ENCODE measurements at regions not wholly inside any gene's neighbourhood (a gene's known extent, or its start where the extent isn't known, plus 50 kb on each side); places are given as distances from the start of the nearest gene placed in this dataset.

DNA sequence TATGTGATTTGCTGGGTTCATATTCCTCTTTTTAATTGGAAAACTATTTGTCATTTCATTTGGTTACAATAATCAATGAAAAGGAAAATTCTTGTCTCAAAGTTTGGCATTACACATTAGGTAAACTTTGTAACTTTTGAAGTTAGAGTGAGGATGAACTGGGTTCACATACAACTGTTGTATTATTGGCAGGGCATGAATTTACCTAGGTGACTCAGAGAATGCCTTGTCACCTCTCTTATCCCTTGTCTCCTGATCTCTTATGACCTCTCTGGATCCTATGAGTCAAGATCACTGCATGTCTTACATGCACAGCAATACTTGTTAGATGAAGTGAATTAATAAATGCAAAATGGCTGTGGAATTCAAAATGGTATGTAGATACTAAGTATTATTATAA, 563.4 kb upstream of the GCFC2 start:
- in situ Hi-C loops (cut with MboI; ENCODE audit: low sequenced_read_pairs), result no loop called here

GRCh38 chr2:76270096-76270710, 559.5 kb upstream of the GCFC2 start:
- in situ Hi-C loops (cut with MboI; ENCODE audit: low sequenced_read_pairs), result no loop called here

GRCh38 chr2:76268902-76269620, 558.3 kb upstream of the GCFC2 start:
- in situ Hi-C loops (cut with MboI; ENCODE audit: low sequenced_read_pairs), result no loop called here

GRCh38 chr2:76268484-76268883, 557.8 kb upstream of the GCFC2 start:
- in situ Hi-C loops (cut with MboI; ENCODE audit: low sequenced_read_pairs), result no loop called here

DNA sequence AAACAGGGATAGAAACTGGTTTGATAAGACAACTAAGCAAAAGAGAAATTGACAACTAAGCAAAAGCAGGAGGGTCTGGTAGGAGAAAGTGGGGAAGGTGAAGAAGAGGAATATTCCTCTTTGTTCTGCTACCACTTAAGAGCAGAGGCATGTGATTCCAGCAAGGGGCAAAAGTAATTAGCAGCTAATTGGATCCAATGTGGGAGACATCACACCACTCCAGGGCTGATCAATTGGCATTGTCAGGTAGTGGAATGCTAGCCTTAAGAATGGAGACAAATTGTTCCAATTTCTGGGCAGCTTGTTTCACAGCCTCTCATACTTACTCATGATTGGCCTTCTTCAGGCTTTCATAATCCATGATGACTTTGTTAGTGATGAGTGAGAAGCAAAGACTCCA, 547.1 kb upstream of the GCFC2 start:
- in situ Hi-C loops (cut with MboI; ENCODE audit: low sequenced_read_pairs), result no loop called here

DNA sequence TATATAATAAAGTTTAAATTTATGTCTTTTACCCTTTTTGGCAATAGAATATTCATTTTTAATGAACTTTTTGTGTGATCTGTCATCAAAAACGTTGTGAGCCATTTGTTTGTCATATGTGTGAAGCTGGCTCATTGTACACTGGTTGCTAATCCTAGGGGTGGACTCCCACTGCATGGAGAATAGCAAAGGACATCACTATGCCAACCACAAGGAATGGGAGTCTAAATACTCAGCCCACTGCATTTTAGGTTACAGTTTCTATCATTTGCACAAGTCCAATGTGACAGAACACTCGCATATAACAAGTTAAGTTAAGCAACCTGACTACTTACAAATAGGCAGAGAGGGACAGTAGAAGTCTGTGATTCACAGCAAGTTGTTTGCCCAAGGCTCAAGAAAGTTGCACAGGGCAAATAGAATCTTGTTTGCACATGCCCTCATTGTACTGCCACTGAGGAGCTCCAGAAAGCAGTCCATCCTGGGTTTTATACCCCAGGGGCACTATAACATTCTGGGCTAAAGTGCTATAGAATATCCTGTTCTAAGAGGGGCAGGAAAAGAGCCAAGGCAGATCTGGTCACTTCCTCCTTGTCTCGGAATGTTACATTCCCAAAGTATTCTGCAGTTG, 545.9 kb upstream of the GCFC2 start:
- in situ Hi-C loops (cut with MboI; ENCODE audit: low sequenced_read_pairs), result no loop called here

GRCh38 chr2:76252704-76253103, 542.0 kb upstream of the GCFC2 start:
- in situ Hi-C loops (cut with MboI; ENCODE audit: low sequenced_read_pairs), result no loop called here

DNA sequence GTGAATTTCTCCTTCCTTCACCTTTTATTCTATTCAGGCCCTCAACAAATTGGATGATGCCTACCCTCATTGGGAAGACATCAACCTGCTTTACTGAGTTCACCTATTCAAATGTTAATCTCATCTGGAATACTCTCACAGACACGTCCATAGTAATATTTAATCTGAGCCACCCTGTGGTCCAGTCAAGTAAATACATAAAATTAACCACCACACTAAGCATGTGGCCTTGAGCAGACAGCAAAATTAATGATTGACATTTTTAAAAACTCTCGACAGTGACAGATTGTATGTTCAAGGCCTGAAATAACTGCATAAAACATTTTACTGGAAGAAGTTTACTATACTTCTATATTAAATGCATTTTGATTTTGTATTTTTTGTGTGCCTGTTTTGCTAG, 540.6 kb upstream of the GCFC2 start:
- in situ Hi-C loops (cut with MboI; ENCODE audit: low sequenced_read_pairs), result no loop called here

DNA sequence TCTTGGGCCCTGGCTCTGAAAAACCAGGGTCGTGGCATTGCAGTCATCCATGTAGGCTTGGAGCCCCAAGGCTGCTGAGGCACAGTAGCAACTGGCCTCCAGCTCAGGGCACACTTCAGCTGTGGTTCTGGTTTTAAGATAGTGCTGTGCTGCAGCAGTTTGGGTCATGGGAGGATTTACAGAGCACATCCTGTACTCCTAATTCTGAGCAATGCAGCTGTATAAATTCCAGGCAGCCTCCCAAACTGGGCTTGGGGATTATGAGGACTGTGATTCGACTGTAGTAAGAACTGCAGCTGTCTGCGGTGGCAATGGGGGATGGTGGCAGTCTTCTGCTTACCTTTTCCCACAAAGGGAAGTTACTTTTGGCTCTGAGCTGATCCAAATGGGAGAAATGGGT, 536.3 kb upstream of the GCFC2 start:
- in situ Hi-C loops (cut with MboI; ENCODE audit: low sequenced_read_pairs), result no loop called here

- in situ Hi-C loops (cut with MboI; ENCODE audit: low sequenced_read_pairs), result loop anchor here (25.0 kb wide), 1 partner anchor 375 kb away; no protein-coding TSS in a partner anchor
Measured at GRCh38 chr2:76211991-76212985, 501.6 kb upstream of the GCFC2 start.

GRCh38 chr2:76210551-76210950, 499.8 kb upstream of the GCFC2 start:
- in situ Hi-C loops (cut with MboI; ENCODE audit: low sequenced_read_pairs), result loop anchor here (25.0 kb wide), 1 partner anchor 377 kb away; no protein-coding TSS in a partner anchor

DNA sequence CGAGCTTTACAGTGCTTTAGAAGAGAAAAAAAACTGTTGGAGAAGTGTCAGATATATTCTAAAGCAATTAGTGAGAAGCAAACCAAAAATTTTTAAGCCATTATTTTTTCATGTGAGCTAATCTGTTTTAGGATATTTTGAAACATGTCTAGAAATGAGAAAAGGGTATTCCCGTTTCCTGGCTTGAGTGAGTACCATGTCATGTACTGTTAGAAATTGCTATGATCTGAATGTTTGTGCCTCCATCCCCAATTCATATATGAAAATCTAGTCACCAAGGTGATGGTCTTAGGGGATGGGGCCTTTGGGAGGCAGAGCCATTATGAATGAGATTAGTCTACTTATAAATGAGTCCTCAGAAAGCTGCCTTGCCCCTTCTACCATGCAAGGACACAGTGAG, 493.3 kb upstream of the GCFC2 start:
- in situ Hi-C loops (cut with MboI; ENCODE audit: low sequenced_read_pairs), result loop anchor here (25.0 kb wide), 1 partner anchor 383 kb away; no protein-coding TSS in a partner anchor

GRCh38 chr2:76202866-76203265, 492.2 kb upstream of the GCFC2 start:
- in situ Hi-C loops (cut with MboI; ENCODE audit: low sequenced_read_pairs), result loop anchor here (25.0 kb wide), 1 partner anchor 384 kb away; no protein-coding TSS in a partner anchor

DNA sequence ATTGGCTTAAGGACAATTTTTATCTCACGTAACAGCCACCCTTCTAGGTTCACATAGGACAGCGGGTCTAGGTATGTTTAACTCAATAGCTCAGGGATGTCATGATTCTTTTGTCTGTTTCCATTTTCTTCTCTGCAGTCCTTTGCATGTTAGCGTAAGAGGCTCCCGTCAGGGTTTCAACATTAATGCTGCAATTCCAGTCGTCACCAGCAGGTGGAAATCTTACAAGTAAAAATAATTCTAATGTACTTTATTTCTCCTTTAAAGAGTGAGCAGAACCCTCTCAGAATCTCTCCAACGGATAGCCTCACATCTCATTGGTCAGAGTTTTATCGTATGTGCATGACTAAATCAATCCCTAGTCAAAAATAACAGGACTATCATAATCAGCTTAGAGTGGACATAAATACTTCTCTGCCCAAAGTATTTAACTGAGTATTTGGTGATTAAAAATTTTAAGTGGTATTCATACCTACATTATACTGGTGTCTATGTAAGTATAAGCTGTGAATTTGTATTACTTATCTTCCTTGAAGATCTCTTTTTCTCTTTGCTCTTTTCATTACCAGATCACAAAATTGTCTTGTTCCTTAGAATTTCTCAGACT, 487.2 kb upstream of the GCFC2 start:
- in situ Hi-C loops (cut with MboI; ENCODE audit: low sequenced_read_pairs), result no loop called here

- in situ Hi-C loops (cut with MboI; ENCODE audit: low sequenced_read_pairs), result no loop called here
Measured at GRCh38 chr2:76197428-76197827, 486.7 kb upstream of the GCFC2 start.

- in situ Hi-C loops (cut with MboI; ENCODE audit: low sequenced_read_pairs), result no loop called here
Measured at GRCh38 chr2:76194031-76194775, 483.5 kb upstream of the GCFC2 start.

DNA sequence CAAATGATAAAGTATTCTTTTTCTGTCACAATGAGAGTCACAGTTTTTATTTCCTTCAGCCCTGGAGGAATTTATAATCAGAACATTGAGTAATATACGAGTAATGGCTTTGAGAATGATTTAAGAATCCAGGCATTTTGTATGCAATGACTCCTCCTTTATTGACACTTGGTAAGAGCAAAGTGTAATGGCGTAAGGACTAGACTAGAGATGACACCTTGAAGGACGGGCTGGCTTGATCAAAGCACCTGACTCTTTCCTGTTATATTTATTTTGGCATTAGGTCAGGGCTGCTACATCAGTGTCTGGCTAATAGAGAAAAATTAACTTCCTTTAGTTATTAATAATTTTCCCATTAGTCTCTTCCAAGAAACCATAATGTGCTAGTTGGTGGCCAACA, 482.4 kb upstream of the GCFC2 start:
- in situ Hi-C loops (cut with MboI; ENCODE audit: low sequenced_read_pairs), result no loop called here

DNA sequence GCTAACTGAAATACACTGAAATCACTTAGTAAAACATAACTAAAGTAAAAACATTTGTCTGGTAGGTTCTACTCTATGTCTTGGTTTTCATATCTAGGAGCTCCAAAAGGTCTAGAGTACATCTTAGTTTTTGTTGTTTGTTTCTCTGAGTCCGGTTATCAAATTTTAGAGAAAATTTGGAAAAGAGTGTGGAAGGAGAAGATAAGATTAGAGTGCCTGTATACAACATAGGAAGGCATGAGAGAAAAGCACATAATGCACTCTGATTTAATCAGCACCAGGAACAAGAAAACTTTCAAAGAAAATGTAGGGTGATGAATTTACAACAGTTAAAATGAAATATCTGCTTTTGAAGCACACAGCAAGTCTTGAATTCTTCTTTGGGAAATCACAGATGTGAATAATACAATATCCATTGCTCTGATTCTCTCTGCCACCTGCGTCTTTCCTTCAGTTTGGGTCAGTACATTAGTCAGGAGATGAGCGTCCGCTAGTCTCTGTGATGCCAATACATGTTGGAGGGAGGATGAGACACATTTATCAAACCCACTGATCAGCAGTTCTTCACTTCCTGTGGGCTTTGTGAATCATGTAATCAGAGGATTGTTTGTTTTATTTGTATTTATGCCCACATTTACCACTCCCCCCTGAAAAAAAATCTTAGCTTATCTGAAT, 477.8 kb upstream of the GCFC2 start:
- in situ Hi-C loops (cut with MboI; ENCODE audit: low sequenced_read_pairs), result no loop called here

- in situ Hi-C loops (cut with MboI; ENCODE audit: low sequenced_read_pairs), result no loop called here
Measured at GRCh38 chr2:76187415-76187814, 476.7 kb upstream of the GCFC2 start.
